Fibroblast of lung (primary cell): ENCODE measurements at regions not wholly inside any gene's neighbourhood (a gene's known extent, or its start where the extent isn't known, plus 50 kb on each side); places are given as distances from the start of the nearest gene placed in this dataset.

Source experiments
- CTCF ChIP-seq, 2 donors: IDR thresholded peaks in 1 of 2; conservative IDR thresholded peaks in 1 of 2; 1 replicate in 1 of 2; 2 replicates in 1 of 2; pipeline ENCODE4 v1.5.1; 2011 to 2012; ENCODE audit warnings: low read length in 2 of 2, control low read depth in 1 of 2, inconsistent platforms in 1 of 2, low read depth in 1 of 2, mild to moderate bottlenecking in 1 of 2
- EZH2 ChIP-seq: IDR thresholded peaks from 2 replicates; pipeline ENCODE4 v1.5.1; 2012; ENCODE audit warnings: low read length, control low read depth, mild to moderate bottlenecking; ENCODE audit errors: missing control alignments

- TF ChIP-seq CTCF (conservative IDR thresholded peaks at IDR 0.05 in 1 of 2, IDR thresholded peaks at IDR 0.05 in 1 of 2; ENCODE audit: low read depth in 1 of 2, low read length in 2 of 2), result no peak
- no peak for TF ChIP-seq EZH2
Measured at GRCh38 chr13:80400164-80400864, 59.4 kb upstream of the SPRY2 start.
